HG03064 (cell line): ENCODE measurements at regions not wholly inside any gene's neighbourhood (a gene's known extent, or its start where the extent isn't known, plus 50 kb on each side); places are given as distances from the start of the nearest gene placed in this dataset.
"Not testable (repeated sequence)": the region's sequence is repeated elsewhere in the genome, so short reads cannot be mapped to it uniquely, and the experiment has no call there.

Experiments used
- ATAC-seq: cut with Tn5 transposase; IDR thresholded peaks from one replicate; pipeline ENCODE4 v1.9.1; 2021; ENCODE audit warnings: low read depth; ENCODE audit not compliant: unreplicated experiment

DNA sequence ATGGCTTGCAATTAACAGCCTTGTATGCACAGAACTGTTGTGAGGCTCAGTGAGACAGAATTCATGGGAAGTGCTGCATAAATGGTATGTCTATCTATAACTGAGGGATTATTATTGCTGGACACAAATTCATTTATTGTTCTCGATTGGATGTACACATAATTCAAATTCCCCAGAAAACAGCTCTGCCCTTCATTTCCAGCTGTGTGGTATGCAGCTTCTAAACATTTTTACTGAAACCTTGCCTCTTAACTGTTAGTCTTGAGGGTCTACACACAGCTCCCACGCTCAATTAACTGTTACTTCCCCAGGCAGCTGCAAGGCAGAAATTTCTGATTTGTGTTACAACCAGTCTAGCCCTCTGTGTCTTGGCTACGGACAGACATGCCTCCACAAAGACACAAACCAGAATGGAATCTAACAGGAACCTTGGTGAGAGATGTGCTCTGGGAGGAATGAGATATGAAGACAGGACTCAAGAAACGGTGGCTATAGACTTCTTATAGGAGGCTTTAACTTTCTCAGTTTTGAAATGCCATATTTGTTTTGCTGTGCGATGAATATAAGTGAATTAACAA is 139.7 kb upstream of the TBL1XR1 start:
- no peak for ATAC-seq

DNA sequence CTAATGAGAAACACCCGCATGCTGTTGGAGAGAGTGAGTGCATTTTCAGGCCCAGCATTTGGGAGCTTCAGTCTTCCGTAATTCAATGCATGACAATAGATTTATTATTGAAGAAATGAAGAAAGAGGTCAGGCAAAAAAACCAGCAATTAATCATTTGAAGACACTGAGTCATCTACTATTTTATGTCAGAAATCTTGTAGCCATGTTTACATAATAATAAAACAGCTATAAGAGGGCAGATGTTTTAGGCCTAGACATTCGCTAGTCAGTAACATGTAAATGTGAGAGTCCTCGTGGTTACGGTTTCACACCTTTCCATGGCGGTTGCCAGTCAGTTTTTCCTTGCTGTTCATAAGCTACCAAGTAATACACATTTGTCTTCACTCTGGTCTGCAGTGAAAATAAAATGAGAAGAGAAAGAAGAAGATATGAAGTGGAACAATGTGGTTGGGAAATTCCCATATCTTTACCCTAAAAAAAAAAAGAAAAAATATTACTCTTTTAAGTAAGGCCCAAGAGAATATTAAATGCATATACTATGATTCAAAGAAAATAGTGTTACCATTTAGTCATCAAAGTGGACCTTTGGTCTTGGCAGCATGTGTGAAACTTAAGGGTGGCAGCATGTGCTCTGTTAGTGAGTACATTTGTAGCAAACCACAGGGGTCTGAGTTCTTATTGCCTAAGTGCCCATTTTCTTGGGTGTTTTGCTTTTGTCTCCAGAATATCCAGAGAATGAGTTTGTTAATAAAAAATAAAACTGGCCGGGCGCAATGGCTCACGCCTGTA is 140.5 kb upstream of the TBL1XR1 start:
- ATAC-seq = peak; percentile 90

DNA sequence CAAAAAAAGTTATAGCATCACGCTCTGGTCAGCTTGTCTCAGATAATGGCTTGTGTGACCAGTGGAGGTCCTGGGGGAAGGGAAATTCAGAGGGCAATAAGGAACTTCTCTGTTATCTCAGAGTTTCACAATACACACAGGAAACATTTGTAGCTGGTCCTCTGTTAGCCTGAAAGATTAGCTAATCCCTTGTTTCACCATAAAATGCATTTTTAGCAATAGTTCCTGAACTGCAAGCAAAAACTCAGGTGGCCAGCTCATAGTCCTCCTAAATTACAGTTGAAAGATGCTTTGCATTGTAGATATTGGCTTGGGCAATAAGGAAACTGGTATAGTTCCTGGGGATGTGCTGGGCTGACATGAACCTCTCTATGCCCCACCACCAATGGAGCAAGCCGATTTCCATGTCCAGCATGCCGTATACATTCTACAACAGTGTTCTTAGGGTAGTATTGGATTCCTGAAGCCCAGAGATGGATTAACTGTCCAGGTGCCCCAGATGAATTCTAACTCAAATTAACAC is 141.5 kb upstream of the TBL1XR1 start:
- peak; percentile 39 for ATAC-seq

DNA sequence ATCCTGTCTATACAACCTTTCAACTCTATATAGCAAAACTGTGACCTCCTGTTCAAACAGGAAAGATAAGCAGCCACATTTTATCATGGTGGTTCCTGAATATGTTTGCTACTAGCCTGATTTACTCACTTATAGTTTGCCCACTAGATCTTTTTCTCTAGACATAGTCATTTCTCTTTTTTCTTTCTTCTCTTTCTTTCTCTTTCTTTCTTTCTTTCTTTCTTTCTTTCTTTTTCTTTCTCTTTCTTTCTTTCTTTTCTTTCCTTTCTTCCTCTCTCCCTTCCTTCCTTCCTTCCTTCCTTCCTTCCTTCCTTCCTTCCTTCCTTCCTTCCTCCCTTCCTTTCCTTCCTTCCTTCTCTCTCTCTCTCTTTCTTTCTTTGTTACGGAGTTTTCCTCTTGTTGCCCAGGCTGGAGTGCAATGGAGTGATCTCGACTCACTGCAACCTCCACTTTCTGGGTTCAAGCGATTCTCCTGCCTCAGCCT is 142.0 kb upstream of the TBL1XR1 start:
- not testable (repeated sequence) for ATAC-seq

DNA sequence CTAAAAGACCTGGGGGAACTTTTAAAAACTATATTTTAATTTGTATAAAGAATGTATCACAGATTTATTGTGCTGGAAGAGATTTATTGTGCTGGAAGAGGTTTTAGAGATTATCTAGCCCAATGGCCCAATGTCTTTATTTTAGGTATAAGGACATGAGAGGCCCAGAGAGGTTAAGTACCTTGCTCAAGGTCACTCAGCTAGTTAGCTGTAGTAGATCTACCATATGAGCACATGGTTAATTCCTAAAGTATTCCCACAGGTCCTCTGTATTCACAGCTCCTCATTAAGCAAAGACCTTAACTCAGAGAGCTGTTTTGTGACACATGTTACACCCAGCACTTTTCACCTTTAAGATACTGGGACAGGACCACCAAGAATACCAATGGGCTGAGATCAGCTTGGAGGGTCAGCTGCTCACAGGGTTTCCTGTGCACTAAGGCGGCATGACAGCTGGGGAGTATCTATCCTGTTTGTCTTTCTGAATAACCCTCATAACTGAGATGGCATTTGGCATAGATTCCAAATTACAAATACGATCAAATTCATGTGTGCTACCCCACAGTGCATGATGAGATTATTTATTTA is 143.1 kb upstream of the TBL1XR1 start:
- ATAC-seq = no peak

DNA sequence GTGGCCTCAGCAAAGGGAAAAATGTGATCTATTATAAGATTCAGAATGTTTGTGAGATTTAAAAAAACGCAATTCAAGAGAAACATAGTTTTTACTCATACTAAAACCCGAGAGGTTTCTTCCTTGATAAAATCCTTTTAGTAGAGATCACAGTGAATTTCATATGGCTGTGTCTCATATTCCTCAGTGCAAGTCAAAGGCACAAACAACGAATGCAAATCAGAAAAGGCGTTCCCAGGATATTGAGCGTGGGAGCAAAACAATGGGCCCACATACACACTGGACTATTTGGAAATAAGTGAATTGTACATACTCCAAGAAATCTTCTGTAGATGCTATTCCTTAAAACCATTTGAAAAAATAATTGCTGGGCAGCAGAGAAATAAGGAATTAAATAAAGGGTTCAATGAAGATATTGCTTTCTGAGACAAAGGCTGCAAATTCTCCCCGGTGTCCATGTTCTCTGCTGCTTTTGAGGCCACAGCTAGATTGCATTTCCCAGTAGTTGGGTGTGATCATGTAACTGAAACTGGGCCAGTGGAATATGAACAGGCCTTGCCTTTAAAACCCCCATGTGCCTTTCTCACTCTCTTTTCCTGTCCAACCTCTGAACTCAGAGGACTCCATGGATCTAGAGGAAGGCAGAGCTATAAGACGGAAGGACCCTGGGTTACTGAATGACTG is 144.6 kb upstream of the TBL1XR1 start:
- ATAC-seq = no peak

DNA sequence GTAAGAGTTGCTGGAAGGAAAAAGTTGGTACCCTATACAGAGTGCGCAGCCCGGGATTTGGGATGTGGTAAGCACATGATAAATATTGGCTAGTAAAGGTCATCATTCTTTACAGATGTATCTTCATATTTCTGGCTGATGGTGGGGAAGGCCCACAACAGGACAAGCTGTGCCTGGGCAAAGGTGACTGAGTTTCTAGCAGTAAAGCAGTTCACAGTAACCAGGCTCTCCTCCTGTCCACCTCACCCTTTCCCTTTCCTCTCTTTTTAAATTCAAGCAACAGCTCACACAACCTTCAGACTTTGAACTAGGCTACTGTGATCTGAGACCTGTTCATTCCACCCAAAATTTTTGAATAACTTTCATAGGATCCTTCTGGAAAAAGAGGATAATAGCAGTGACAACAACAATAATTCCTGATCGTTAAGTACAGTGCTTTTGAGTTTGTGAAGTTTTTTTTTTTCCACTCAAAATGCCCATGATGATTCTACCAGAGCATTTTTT is 145.9 kb upstream of the TBL1XR1 start:
- no peak for ATAC-seq

DNA sequence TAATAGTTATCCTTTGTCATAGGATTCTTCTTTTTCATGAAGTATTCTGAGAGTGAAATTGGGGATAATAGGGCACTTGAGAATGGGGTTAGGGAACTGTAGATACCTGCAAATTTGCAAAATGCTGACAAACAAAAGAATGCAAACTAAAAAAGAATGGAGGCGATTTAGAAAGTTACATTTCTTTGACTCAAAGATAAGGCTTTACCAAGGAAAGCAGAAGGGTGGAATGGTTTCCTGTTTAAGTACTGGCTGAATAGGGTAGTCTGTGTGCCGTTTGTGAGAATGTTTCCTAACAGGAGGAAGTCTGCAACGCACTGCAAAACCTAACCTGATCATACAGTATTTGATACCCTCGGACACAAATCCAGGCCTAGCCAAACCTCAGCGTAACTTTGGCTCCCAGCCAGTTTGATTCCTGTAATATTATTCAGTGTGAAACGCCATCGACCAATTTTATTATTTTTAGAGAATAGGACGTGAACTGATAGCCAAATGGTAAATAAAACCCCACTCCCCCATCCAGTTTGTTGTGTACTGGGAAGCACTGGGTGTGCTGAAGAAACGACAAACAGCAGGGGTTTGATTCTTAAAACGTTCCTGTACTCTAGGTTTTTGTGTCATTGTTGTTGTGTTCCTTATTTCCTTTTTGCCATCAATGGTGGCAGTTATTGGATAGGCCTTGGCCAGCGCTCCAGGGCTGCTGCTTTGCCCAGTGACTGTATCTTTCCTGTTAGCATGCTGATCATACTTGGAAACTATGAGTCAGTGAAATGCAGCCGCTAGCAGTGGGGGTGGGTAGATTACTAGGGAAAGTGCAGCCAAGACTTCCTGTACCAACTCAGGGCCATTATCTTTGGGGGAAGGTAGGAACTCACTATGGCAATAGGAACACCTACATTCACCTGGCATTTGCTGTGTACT is 148.0 kb upstream of the TBL1XR1 start:
- peak; percentile 69 for ATAC-seq

DNA sequence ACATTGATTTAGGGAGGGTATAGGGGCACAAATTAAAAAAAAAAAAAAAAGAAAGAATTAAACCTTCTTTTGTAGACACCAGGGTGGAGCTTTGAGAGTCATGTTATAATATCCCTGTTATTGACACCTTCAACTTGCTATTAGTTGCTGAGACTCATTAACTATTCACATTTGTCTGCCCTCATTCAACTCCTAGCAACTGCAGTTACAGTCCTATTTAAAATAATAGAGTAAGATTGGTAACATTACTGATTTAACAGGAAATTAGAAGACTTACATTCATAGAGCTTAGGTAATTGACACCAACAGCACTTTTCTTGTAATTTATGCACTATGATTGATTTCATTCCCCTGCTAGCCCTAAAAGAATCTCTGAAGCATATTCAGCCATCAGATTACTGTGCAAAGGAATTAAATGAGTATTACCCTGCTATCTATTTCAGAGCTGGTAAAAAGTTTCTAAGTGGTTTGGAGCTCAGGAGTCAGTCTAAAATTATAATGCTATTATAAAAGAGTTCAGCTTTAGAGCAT is 148.8 kb upstream of the TBL1XR1 start:
- no peak for ATAC-seq

DNA sequence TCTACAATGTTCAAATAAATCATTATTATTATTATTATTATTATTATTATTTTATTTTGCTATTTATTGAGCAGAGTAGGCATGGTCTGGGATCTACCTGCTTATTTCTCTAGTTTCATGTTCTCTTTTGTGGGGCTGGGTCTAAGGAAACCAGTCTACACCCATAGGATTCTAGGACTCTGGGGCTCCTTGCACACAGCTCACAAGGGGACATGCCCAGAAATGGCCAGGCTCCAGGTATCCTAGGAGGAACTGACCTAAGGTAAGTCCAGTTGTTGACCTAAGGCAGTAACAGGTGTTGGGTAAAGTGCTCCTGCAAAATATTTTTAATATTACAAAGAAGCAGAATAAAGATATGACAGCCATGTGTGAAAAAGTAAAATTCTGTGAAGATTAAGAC is 149.6 kb upstream of the TBL1XR1 start:
- ATAC-seq = no peak

DNA sequence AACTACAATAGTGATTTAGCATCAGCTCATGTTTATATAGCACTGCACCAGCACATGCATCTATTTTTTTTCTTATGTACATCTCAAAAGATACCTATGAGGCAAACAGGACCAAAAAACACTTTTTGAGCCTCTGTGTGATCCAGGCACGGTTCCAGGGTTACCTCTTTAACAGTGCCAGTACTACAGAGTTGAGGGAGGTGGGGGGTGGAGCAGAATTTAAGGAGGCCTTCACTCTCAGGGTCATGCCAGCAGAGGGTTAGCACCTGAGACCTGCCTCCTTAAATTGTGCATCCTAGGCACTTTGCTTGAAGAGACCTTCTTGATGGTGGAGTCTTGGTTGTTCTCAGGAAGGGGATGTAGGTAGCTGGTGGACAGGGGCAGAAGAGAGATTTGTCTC is 150.3 kb upstream of the TBL1XR1 start:
- no peak for ATAC-seq

DNA sequence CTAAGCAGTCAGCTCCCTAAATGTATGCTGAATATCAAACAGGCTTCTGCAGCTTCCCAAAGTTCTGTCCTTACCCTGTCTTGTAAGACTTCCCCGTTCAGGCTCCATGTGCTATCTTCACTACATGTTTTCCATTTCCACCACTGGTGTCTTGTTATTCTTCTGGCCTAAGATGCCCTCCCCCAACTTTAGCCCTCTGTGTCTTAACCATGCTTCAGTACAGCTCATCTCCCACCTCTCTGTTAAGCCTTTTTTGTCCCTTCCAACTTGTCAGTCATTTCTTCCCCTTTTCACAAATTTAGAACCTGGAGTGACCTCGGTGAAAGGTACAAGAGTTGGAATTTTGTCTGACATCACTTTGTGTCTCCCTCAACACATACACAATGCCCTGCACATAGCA is 151.7 kb upstream of the TBL1XR1 start:
- ATAC-seq = no peak

DNA sequence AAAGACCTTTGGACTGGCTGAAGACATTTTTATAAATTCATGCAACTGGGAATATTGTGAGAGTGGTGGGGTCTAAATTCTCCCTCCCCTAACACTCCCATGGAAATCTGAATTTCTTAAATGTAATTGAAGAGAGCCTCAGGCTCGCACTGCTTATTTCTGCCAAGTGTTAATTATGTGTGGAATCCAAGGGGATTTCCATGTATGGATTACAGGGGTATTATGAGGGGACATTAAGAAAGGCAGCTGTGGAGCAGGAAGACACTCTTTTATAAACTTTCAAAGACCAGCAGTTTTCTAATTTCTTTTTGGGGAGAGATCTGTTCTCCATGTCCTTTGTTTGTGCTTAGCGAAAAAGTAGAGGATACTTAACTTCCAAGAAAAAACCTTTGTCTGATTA is 152.1 kb upstream of the TBL1XR1 start:
- ATAC-seq = no peak

DNA sequence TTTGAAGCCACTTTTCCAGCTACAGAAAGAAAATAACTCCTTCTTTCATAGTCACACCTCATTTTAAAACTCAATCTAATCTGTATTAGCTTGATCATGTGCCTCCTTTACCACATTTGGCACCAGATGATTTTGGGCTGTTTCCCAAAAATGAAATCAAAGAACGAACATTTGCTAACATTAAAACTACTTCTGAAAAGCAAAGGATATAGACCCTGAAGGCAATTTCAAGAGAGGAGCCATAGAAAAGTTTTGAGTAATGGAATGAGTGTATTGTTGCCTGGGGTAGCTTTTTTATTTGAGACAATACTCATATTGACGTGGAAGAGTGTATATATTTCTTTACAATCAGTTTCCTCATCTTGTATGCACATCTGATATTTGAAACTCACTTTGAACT is 152.8 kb upstream of the TBL1XR1 start:
- no peak for ATAC-seq

DNA sequence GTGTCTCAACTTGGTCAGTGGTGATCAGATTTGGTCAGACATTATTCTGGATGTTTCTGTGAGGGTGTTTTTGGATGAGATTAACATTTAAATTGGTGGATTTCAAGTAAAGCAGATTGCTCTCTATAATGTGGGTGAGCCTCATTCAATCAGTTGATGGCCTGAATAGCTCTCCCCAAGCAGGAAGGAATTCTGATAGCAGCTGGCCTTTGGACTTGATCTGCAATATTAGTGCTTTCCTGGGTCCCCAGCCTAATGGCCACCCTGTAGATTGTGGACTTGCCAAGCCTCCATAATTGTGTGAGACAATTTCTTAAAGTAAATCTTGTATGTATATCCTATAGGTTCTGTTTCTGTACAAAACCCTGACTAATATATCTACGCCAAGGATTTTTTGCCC is 153.9 kb upstream of the TBL1XR1 start:
- no peak for ATAC-seq

DNA sequence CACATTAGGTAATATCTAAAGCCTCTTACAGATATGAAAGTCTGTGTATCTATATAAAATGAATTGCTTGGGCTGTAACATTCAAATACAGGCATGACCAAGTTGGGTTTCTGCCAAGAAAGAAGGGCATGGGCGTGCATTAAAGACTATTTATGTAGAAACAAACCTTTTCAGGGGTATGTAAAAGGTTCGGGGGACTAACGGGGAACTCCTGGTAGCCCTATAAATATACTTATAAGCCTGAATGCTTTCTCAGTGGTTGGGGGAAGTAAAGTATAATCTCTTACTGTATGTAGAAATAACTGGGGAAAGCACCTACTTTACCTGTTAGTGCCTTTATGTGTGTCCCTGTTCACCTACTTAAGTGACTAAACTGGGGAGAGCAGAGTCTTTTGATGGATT is 154.5 kb upstream of the TBL1XR1 start:
- peak; percentile 98 for ATAC-seq

DNA sequence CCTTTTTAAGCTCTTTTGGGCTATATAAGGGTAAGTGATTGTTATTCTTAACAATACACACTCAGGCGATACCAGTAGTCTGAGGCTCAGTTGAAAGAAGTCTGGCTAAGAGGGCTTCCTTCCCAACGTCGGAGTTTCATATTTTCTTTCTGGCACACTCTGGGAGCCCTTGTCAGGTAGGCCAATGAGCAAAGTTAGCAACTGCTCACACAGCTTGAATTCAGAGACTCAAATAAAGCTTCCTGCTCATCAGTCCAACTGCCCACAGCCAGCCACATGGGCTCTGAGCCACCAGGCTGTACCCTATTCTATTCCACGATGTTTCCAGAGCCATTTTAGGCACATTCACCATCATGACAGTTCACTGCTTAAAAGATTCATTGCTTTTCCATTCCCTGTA is 155.1 kb upstream of the TBL1XR1 start:
- ATAC-seq = no peak

DNA sequence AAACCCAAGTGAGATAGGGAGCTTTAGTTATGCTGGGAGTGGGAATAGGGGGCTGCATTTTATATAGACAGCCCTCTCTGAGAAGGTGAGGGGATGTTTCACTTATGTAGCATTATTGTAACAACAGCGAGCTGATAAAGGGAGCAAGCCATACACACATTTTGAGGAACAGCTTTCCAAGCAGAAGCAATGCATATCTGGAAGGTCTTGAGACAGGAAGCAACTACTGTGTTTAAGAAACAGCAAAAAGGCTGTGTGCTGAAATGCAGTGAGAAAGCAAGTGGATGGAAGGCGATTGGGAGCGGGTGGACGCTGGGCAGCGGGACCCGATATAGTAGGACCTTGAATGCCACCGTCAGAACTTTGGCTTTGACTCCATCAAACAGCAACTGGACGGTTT is 155.9 kb upstream of the TBL1XR1 start:
- ATAC-seq = no peak

DNA sequence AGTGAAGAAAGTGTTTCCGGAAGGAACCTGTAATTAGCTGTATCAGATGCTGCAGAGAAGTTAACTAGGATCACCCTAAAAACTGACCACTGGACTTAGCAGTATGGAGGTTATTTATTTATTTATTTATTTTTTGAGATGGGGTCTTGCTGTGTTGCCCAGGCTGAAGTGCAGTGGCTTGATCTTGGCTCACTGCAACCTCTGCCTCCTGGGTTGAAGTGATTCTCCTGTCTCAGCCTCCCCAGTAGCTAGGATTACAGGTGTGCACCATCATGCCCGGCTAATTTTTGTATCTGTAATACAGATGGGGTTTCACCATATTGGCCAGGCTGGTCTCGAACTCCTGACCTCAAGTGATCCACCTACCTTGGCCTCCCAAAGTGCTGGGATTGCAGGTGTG is 156.6 kb upstream of the TBL1XR1 start:
- ATAC-seq = not testable (repeated sequence)

DNA sequence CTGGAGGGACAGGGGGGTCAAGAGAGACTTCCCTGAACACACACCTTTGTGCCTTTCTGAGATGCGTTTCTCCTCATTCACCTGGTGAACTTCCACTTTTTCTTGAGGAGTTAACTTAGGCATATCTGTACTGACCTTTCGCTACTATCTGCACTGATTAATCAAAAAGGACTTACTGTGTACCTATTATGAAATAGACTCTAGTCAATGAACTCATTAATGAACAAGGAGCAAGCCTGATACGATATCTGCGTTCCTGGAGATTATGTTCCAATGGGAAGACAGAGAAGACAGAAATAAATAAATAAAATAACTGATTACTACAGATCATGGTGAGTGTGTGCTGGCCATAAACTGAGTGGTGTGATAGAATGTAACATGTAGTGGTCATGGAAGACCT is 157.2 kb upstream of the TBL1XR1 start:
- ATAC-seq = no peak
